DMS114 treated with DMSO at 0.1 percent for 48 hours (cell line): ENCODE measurements at regions not wholly inside any gene's neighbourhood (a gene's known extent, or its start where the extent isn't known, plus 50 kb on each side); places are given as distances from the start of the nearest gene placed in this dataset.
A peak's percentile ranks its signal among the peaks of the same experiment; 100 is the strongest.

Experiments
- DNase-seq: peaks from one replicate; lab custom pipeline; 2025; ENCODE audit not compliant: unreplicated experiment; lab: John Stamatoyannopoulos, UW

DNA sequence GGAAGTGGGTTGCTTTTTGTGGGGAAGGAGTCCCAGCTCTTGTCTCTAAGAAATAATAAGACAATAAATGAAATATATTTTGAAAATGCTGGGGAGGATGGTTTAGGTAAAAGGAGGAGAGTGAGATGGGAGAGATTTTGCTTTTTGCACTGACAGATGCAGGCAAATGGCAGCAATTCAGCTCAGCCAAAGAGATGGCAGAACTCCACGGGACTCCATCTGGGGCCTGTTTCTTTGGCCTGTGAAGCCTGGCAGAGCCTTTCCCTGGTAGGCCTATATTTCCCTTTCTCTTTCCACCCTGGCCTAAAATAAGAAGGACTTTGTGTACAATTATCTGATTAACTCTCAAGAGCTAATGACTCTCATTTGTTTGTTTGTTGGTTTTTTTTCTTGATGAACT lies 1525.1 kb downstream of the CDH11 start:
- DNase-seq, result no peak

DNA sequence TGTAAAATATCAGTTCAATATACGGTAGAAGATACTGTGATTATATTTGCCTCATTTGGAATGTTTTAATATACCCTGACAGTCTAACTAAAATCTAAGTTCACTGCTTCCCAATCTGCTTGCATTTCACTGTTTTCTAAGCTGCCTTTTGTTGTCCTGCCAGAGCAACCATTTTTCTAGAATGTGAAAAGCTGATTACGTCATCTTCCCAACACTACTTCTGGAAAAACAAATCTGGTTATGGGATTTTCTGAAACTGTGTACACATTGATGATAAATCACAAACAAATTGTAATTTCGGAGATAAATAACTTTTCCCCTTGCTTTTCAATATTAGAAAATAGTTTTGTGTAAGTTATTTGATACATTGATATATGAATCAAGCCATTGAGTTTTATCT lies 1529.0 kb downstream of the CDH11 start:
- no peak for DNase-seq

DNA sequence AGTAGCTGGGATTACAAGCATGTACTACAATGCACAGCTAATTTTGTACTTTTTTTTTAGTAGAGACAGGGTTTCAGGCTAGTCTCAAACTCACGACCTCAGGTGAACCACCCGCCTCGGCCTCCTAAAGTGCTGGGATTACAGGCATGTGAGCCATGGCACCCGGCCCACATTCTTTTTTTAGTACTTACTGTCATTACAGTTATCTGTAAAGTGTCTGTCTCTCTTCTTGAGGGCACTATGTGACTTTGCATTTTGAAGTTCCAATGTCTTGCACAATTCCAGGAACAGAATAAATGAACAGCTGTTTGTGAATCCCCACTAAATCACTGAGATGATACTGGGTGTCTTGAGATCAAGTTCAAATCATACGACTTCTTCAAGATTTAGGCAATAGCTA lies 1540.3 kb downstream of the CDH11 start:
- no peak for DNase-seq

DNA sequence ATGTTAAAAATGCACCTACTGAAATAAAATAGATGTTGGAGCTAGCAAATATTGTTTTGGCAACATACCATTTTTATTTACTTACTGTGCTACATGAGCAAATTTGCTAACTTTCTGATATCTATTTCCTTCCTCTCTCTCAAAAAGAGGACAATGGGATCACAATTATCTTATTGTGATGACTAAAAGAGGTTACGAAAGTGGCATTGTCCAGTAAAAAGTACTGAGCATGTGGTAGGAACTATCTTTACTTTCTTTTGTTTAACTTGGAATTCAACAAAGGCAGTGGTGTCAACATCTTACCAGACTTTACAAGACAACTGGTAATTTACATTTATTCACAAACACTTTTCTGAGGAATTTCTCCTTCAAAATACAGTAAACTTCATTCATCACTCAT lies 1542.6 kb upstream of the CDH8 start:
- no peak for DNase-seq

DNA sequence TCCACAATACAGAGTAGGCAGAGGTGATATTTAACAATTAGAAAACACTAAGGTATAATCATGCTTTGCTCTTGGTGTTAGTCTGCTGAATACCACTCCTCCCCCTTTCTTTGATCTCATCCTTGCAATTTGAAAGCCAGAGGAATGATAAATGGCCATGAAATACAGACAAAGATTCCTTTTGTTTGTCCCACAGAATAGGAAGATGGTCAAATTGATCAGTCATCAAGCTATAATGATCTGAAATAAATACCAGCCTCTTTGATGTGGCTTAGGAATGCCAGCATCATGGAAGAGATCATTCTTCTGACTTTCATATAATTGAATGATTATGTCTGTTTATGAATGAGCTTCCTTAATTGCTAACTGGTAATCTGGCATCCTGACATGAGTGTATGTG lies 1541.7 kb upstream of the CDH8 start:
- no peak for DNase-seq

DNA sequence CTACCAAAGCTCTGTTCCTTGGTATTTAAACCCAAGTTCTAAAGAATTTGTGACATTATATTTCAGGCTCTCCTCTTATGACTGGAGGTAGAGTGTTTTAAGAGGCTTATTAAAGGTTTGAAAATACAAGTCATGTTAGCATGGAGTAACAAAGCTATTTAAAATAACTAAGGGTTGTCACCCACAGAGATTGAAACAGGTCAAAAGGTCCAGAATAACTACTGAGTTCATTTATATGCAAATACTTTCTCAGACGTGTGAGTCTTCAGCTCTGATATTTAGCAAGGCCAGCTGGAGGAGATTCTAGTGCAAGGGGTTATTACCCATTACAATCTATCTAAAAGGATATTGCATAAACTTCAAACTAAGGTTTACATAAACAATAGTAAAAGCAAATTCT lies 1538.8 kb upstream of the CDH8 start:
- no peak for DNase-seq

DNA sequence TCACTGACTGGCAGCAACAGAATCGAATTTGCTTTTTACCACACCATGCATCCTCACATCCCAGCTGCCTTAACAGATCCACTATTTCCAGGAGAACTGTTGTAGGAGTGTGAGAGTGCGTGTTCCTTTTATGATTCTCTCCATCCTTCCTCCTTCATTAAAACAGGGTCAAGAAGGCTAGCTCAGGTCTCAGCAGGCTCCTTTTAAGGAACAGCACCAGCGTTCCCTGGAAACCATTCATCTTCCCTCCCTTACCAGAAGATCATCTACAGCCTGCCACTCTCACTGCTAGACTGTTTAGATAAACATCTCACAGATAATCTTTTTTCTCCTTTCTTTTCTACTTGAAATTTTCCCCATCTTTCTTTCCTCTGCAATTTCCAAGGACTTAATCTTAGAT lies 1531.9 kb upstream of the CDH8 start:
- no peak for DNase-seq

DNA sequence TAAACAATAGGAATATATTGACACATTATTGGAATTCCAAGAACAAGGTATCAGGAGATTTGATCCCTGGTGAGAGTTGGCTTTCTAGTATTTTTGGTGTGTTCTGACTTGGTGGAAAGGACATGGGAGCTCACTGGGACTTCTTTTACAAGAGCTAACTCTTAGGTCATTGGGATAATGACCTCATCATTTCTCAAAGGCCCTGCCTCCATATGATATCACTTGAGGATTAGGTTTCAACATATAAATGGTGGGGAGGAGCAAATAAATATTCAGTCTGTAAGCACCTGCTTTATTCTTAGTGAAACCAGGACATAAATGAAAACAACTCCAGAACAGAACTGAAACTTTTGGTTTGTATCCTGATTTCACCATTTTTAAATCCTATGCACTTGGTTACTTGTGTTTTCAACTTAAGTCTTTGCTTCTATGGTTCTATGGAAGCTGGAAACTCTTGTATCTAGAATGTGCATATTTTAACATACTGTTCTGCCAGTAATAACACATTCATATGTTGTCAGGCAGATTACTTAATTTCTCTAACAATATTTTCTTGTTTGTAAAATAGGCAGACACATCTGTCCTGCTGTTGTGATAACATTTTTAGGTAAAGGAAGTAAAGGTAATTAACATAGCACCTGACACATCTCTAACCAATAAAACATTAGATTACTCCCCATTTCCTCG lies 1527.7 kb upstream of the CDH8 start:
- DNase-seq, result no peak

DNA sequence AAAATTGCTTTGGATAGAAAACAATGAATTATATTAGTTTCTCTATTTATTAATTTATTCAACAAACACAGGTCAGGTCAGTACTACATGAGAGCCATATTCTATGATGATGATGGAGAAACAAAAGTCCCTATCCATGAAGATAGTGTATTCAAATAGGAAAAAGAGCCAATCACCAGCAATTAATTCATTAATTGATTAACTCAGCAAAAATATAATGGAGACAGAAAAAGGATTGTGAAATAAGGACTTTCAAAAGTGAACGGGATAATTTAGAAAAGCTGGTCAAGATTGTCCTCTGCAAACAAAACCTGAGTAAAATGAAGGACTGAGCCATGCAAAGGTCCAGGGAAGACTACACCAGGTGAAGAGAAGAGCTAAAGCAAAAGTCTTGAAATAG lies 1517.7 kb upstream of the CDH8 start:
- no peak for DNase-seq

DNA sequence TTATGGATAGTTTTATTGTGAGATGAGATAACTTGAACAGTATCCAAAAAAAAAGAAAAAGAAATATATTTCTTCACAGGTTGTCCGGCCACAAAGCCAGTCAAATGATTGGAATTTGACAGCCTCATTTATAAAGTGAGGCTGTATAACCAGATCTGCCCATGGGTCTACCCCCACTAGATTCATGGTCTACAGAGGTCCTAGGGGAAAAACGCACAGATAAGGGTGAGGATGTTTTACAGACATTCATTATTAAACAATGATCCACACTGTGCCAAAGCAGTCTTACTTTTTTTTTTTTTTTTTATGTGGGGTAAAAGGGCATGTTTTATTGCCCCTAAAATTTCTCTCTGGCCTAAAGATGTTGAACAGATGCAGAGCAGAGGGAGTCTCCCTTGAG lies 1503.0 kb upstream of the CDH8 start:
- no peak for DNase-seq

DNA sequence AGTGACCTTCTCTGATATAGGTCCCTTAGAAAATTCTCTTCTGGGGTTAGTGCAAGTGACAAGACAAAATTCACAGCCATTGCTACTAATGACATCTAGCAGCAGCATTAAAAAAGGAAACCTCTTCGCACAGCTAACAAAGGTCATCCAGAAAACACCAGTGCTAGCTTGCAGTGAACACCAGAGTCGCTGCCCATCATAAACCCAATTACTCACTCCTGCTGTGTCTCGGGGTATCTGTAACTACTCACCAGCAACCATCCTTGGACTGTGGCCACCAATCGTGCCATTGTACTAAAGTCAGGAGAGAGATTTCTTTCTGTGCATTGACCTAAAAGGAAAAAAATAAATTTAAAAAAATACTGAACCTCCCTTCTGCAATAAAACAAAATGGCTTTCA lies 1494.7 kb upstream of the CDH8 start:
- no peak for DNase-seq

DNA sequence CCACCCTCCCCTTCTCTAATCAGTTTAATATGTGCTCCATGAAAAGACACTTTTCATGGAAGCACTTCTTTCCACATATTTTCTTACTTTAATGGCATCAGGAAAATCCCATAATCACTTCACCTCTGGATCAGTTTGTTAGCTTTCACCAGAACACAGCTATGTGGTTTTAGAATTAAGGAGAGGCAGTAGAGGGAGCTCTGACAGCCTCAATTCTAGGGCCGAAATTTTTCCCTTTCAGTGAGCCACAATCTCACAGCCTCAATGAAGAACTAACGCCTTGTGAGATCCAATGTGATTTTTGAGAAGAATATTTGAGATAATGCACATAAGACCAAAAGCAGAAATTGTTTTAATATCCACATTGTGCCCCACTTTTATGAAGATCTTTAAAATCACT lies 1494.0 kb upstream of the CDH8 start:
- DNase-seq, result no peak

DNA sequence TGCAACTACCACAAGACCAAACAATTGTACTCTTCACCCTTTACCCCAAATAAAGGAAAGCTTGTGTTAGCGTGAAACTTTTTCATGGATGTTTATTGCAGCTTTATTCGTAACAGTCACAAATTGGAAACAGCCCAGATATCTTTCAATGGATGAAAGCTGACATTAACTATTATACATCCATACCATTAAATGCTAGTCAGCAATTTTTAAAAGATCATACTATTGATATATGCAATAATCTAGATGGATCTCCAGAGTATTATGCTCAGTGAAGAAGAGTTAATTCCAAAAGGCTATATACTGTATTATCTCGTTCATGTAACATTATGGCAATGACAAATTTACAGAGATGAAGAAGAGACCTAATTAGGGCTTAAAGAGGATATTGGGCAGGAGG lies 1491.2 kb upstream of the CDH8 start:
- no peak for DNase-seq

DNA sequence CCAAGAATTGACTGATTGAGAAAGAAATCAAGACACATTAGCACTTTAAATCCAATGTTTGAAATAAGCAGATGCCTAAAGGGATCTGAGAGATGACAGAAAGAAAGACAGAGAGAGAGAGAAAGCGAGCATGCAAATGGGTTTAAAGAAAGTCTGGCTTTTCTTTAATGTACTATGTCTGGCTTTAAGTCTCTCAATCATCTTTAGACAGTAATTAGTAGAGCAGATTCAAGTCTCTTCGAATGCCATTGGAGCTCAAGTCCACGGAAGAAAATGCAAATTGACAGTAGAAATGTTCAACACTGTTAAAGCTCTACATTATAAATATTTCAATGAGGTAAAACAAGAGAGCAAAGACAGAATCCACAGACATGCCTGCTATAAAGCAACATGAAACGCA lies 1480.2 kb upstream of the CDH8 start:
- DNase-seq, result no peak

DNA sequence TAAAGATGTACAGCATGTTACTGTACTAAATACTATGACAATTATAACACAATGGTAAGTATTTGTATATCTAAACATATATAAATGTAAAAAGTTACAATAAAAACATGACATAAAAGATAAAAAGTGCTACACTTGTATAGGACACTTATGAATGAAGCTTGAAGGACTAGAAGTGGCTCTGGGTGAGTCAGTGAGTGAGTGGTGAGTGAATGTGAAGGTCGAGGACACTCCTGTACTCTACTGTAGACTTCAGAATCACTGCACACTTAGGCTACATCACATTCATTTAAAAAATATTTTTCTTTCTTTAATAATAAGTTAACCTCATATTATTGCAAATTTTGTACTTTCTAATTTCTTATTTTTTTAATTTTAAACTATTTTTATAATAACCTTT lies 1476.7 kb upstream of the CDH8 start:
- no peak for DNase-seq

DNA sequence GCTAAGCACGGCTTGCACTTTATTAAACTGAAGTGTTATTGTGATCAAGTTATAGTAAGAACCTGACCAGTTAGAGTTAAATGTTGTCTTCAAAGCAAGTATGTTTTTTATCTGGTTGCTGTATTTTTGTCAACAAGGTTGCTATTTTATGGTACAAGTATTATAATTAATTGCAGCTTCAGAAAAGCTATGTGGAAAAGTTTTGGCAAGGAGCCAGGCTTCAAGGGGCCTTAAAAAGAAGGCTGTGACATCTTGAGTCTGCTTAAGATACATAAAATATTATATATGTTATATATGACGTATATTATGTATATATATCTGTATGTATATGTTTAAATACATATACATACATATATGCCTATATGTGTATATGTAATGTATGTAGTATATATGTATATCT lies 1461.2 kb upstream of the CDH8 start:
- no peak for DNase-seq

DNA sequence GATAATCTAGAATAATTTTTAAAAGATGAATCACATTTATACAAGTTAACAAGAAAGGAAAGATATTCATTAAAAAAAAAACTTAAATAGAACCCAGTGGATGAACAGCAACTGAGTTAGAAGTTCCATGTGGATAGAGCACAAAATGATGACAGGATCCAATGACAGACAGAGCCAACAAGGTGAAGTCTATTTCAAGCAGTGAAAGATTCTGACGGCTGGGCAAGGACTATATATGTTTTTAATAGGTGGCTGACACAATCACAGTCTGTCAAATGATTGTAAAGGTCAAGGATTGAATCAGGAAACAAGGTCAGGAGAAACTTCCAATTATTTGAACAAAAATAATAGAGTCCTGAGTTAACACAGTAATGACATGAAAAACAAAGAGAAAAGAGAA lies 1460.0 kb upstream of the CDH8 start:
- DNase-seq, result no peak

DNA sequence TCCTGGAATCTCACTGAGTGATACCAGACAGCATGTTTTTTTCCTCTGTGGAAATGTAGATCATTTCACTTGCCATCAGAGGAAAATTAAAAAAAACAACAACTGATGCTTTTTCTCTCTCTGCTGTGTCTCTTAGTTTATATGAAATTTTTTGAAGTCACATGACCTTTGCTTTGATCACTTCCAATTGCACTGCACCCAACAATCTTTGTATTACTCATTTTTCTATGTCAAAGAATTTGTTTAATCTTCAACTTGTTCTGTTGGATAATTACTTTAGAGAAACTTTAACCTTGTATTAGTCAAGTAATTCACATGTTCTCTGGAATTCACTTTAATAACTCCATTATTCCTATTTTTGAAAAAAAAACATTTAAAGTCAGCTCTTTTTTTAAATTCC lies 1452.7 kb upstream of the CDH8 start:
- no peak for DNase-seq

DNA sequence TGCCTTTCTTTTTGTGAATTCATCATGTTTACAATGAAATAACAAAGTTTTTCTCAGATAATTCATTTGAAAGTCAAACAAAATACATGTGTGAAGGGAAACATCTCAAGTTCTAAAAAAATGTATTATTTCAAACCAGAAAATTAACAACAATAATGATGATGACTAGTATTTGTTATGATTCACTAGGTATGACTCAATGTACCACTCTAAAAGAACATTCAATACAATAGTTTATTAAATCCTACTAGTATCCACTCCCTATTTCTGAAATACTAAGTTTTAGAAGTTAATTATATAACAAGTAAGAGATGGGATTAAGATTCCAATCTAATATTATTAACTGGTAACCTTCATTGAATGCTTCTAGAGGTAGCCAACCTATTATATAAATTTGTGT lies 1444.8 kb upstream of the CDH8 start:
- no peak for DNase-seq

DNA sequence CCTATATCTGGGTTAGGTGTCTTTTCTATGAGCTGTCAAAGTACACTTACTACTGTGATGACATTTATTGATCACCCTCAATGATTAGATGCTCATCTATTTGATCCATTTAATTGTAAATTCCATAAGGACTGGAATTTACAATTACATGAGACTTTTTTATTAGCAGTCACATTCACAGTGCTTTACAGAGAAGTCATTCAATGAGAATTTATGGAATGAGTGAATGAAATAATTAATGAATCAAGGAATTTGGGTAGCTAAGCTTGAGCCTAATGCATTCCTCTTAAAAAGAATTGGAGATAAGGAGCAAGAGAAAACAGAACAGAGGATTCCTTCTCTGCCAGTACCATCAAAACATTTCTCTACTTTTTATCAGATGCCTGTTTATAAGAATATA lies 1437.5 kb upstream of the CDH8 start:
- no peak for DNase-seq

DNA sequence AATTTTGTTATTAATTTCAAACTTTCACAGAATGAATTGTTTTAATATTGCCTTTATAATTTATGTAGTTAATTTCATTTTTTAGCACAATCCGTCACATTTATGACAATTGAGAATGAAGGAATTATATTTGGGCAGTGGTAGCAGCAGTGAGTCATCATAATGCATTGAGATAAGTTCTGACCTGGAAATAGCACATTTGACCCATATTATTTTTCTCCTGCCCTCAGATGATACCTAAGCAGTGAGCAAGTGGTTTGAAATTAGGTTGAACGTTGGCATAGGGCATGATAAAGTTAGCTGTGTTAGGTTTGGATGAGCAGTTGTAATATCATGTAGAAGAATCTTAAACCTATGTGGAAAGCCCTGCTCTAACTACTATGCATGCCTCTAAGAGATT lies 1431.3 kb upstream of the CDH8 start:
- DNase-seq, result no peak

DNA sequence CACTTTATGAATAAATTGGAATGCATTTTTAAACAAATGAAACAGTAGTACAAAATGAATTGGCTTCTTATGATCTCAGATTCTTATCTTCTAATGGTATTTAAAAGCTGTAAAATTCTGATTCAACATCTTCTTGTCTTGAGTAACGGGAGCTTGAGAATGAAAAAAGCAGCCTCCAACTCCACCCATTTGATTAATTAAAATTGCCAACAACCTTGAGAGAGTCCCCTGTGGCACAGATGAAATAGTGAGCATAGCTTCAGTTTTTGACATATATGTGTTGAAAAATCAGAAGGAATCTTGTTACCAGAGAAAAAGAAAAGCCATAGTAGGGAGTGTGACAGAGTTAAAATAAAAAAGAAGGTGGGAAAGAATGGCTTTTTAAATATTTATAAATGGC lies 1426.1 kb upstream of the CDH8 start:
- DNase-seq, result no peak

DNA sequence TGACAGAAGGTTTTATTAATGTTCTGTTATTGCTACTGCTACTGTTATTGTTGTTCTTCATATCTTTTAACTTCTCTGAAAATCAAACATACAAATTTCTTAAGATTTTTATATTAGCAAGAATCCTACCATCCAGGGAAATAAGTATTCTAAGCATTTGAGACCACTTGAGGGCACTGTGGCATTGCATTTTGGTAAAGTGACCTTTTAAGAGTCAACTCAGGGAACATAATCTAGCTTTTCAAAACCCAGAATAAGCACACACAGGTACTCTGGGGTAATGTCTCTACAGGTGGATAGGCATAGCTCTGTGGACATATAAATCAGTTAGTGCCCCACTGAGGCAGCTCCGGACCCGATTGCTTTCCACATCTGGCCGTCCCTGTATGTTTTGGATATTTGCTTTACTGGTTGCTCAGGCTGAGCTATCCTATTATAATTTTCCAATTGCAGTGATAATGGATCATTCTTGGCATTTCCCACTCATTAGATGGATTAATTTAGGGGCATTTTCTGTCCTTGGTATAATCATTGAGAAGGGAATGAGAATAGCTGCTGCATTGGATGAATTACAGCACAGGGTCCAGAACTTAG lies 1425.1 kb upstream of the CDH8 start:
- peak; percentile 3 for DNase-seq
